Activated CD8-positive, alpha-beta T cell treated with anti-CD3 and anti-CD28 coated beads for 36 hours (primary cell): ENCODE measurements at regions not wholly inside any gene's neighbourhood (a gene's known extent, or its start where the extent isn't known, plus 50 kb on each side); places are given as distances from the start of the nearest gene placed in this dataset.

Source experiments
- ATAC-seq: fragments of 200-7000 bp; cut with Tn5 transposase; one replicate; pipeline ENCODE4 v1.10.0; 2021; ENCODE audit warnings: mild to moderate bottlenecking, moderate library complexity
- CTCF ChIA-PET: fragments of 350-600 bp; sonication (Branson Sonifier 250); formaldehyde crosslinking; loops from one replicate; lab custom pipeline; 2021; ENCODE audit warnings: antibody characterized with exemption; lab: Charles Lee
- POLR2A ChIA-PET: fragments of 350-600 bp; sonication (Branson Sonifier 250); formaldehyde crosslinking; loops from one replicate; lab custom pipeline; 2021; ENCODE audit warnings: antibody characterized with exemption; lab: Charles Lee
- DNase-seq: peaks from one replicate; pipeline ENCODE4 v3.0.0-alpha.2; 2020
- H3K27ac Mint-ChIP-seq: one replicate; pipeline ENCODE4 v1.8.0; 2021; ENCODE audit warnings: mild to moderate bottlenecking, mixed read lengths
- H3K27me3 Mint-ChIP-seq: one replicate; pipeline ENCODE4 v1.8.0; 2021; ENCODE audit warnings: mixed read lengths
- H3K36me3 Mint-ChIP-seq: one replicate; pipeline ENCODE4 v1.8.0; 2021; ENCODE audit warnings: low read depth, mixed read lengths
- H3K4me1 Mint-ChIP-seq: one replicate; pipeline ENCODE4 v1.8.0; 2021; ENCODE audit warnings: low read depth, mixed read lengths
- H3K4me3 Mint-ChIP-seq: one replicate; pipeline ENCODE4 v1.8.0; 2021; ENCODE audit warnings: mild to moderate bottlenecking, moderate library complexity, mixed read lengths
- H3K9me3 Mint-ChIP-seq: one replicate; pipeline ENCODE4 v1.8.0; 2021; ENCODE audit warnings: mixed read lengths
- intact Hi-C: fragments of 100-400 bp; cut with micrococcal nuclease; formaldehyde crosslinking; loops from one replicate; pipeline ENCODE4 v1.10.0; 2022
- TF ChIP-seq, protein P1 (sequence below): fragments of 200-600 bp; IDR thresholded peaks from one replicate; pipeline ENCODE4 v1.8.0; 2022; ENCODE audit warnings: antibody characterized with exemption, mild to moderate bottlenecking

DNA sequence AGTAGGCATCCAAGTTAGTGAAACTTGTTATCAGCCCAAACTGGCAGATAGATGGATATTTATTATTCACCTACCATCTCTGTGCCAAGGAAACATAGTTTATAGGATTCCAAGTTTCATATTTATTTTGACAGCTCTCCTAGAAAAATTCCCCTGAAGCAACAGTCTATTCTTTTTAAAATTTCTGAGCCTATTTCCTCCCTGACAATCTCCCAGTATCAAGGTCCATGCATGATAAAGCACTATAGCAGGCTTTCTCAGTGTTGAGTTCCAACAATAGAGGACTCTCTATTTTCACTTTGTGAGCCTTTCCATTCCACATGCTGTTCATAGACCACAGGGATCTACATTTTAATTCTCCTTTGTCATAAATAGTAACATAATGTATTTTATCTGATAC lies 312.6 kb downstream of the SLITRK6 start:
- DNase-seq: no peak
- ChIA-PET CTCF (interaction anchor here (1.4 kb wide), 1 partner anchor 23 kb away, joined by 3 read pairs; no protein-coding TSS in a partner anchor), POLR2A (no interaction called here)
- no peaks in the 10 kb centered on the region for H3K36me3 Mint-ChIP-seq
- no peak overlapping the region for H3K4me3 Mint-ChIP-seq
- TF ChIP-seq, protein P1, sequence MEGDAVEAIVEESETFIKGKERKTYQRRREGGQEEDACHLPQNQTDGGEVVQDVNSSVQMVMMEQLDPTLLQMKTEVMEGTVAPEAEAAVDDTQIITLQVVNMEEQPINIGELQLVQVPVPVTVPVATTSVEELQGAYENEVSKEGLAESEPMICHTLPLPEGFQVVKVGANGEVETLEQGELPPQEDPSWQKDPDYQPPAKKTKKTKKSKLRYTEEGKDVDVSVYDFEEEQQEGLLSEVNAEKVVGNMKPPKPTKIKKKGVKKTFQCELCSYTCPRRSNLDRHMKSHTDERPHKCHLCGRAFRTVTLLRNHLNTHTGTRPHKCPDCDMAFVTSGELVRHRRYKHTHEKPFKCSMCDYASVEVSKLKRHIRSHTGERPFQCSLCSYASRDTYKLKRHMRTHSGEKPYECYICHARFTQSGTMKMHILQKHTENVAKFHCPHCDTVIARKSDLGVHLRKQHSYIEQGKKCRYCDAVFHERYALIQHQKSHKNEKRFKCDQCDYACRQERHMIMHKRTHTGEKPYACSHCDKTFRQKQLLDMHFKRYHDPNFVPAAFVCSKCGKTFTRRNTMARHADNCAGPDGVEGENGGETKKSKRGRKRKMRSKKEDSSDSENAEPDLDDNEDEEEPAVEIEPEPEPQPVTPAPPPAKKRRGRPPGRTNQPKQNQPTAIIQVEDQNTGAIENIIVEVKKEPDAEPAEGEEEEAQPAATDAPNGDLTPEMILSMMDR: no peak
- ATAC-seq: no peak
- no peaks in the 10 kb centered on the region for H3K9me3 Mint-ChIP-seq
- no peak overlapping the region for H3K27ac Mint-ChIP-seq
- H3K27me3 Mint-ChIP-seq: no peaks in the 10 kb centered on the region
- intact Hi-C loops: no loop called here
- no peaks in the 10 kb centered on the region for H3K4me1 Mint-ChIP-seq

DNA sequence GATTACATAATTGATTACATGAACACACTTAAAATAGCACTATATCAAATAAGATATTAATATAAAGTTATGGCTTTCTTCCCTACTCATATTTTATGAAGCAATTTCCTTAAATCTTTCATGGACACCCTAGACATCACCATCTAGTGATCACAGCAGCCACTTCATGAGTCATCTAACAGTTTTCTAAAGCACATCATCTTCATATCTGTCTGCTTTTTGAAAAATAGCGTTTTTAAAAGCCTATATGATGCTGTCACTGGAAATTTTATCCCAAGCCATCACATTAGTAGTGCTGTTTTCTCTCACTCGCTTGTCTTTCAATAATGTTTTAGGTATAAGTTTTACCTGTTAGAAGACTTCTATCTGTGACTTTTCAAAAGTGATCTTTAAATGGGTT lies 326.1 kb downstream of the SLITRK6 start:
- Mint-ChIP-seq H3K4me1 (no peaks in the 10 kb centered on the region), H3K9me3 (no peaks in the 10 kb centered on the region), H3K27ac (no peak overlapping the region), H3K4me3 (no peak overlapping the region), H3K36me3 (no peaks in the 10 kb centered on the region), H3K27me3 (no peaks in the 10 kb centered on the region)
- DNase-seq (no peak), ATAC-seq (no peak)
- ChIA-PET CTCF (no interaction called here), POLR2A (no interaction called here)
- TF ChIP-seq, protein P1: no peak
- intact Hi-C loops: no loop called here

DNA sequence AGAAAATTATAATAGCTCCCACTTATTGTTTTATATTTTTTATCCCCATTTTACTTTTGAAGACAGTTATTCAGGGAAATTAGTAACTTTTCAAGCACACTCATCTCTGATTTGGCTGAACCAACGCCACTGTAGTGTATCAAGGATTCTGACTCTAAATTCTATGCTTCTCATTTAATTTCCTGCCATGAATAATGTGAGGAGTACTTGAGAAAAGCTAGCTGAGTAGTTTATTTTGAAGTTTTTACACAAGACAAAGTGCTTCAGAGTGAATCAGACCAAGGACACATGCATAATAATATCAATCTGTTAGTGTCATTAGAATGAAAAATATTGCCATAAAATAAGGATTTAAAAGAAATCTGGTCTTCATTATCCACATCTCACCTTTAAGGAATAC lies 329.9 kb downstream of the SLITRK6 start:
- no peaks in the 10 kb centered on the region for H3K4me1 Mint-ChIP-seq
- no peak for DNase-seq
- ChIA-PET CTCF (no interaction called here), POLR2A (no interaction called here)
- TF ChIP-seq, protein P1: no peak
- H3K4me3 Mint-ChIP-seq: no peak overlapping the region
- no peaks in the 10 kb centered on the region for H3K27me3 Mint-ChIP-seq
- H3K27ac Mint-ChIP-seq: no peak overlapping the region
- intact Hi-C loops: no loop called here
- no peaks in the 10 kb centered on the region for H3K9me3 Mint-ChIP-seq
- no peak for ATAC-seq
- H3K36me3 Mint-ChIP-seq: no peaks in the 10 kb centered on the region

DNA sequence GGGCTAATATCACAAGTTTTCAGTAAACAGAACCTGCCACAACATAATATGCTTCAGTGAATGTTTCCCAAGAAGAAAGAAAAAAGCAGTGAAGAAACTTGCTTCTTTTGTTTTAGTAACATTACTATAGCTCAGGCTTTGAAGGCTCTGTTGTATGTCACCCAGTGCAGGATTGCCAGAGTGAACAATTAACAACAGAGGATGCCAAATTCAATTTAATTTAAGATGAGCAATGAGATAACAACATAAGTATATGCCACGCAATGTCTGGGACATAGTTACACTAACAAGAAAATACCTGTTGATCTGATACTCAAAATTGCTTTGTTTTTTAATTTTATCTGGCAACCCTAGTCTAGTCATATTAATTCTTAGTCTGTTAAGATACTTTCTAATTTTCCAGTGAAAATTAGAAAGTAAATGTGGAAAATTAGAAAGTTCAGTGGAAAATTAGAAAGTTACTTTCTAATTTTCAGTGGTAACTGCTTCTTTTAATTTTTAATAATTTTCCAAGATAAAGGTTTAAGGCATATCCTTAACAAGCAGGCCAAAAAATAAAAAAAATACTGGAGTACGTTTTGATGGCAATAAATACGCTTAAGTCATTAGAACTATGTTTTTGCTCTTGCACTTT lies 336.3 kb downstream of the SLITRK6 start:
- CTCF ChIA-PET: no interaction called here
- TF ChIP-seq, protein P1: no peak
- ATAC-seq: no peak
- Mint-ChIP-seq H3K9me3 (peaks cover 5% of the 10 kb centered on the region), H3K36me3 (no peaks in the 10 kb centered on the region), H3K27ac (no peak overlapping the region), H3K4me3 (no peak overlapping the region), H3K27me3 (no peaks in the 10 kb centered on the region), H3K4me1 (no peaks in the 10 kb centered on the region)
- POLR2A ChIA-PET: no interaction called here
- no peak for DNase-seq
- intact Hi-C loops: no loop called here

DNA sequence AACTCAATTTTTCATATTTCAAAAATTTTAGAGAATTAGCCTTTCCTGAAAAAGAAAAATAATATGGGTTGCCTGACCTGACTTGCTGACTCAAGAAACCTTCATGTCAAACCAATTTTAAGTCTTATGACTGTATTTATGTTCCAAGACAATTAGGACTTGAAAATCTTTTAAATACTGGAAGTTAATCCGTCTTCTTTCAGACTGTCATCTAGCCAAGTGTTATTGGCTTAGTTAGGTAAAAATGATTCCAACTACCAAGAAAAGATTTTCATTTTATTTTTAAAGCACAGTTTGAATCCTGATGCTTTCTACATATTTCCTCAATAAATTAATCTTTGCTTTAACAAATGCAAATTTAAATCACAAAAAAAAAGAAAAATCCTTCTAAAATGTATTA lies 337.6 kb downstream of the SLITRK6 start:
- CTCF ChIA-PET: no interaction called here
- H3K9me3 Mint-ChIP-seq: peaks cover 12% of the 10 kb centered on the region
- intact Hi-C loops: no loop called here
- no peaks in the 10 kb centered on the region for H3K4me1 Mint-ChIP-seq
- DNase-seq: no peak
- TF ChIP-seq, protein P1: no peak
- POLR2A ChIA-PET: no interaction called here
- no peak overlapping the region for H3K4me3 Mint-ChIP-seq
- no peak overlapping the region for H3K27ac Mint-ChIP-seq
- no peaks in the 10 kb centered on the region for H3K36me3 Mint-ChIP-seq
- no peak for ATAC-seq
- no peaks in the 10 kb centered on the region for H3K27me3 Mint-ChIP-seq
